Lower leg skin (tissue), 4 donors: ENCODE measurements at regions not wholly inside any gene's neighbourhood (a gene's known extent, or its start where the extent isn't known, plus 50 kb on each side); places are given as distances from the start of the nearest gene placed in this dataset.

ENCODE experiments used
- DNase-seq, 2 donors: peaks; one replicate each; pipeline ENCODE4 v3.0.0-alpha.2; 2019; ENCODE audit warnings: low spot score in 2 of 2
- H3K4me3 ChIP-seq: fragments of 200-600 bp; sonication (generic); 2 replicates; pipeline ENCODE4 v1.5.1; 2017; ENCODE audit warnings: mild to moderate bottlenecking, low read depth; ENCODE audit not compliant: poor library complexity, severe bottlenecking
- CTCF ChIP-seq, 3 donors: fragments of 450-650 bp; IDR thresholded peaks; one replicate each; pipeline ENCODE4 v1.5.1; 2016; ENCODE audit warnings: antibody characterized with exemption in 3 of 3, mild to moderate bottlenecking in 3 of 3, moderate library complexity in 2 of 3
- POLR2A ChIP-seq, 2 donors: fragments of 450-650 bp; IDR thresholded peaks; one replicate each; pipeline ENCODE4 v1.6.1; 2016 to 2017; ENCODE audit warnings: antibody characterized with exemption in 2 of 2, mild to moderate bottlenecking in 1 of 2, moderate library complexity in 1 of 2
- WGBS, 2 donors: methylation state at CpG; one replicate each; pipeline ENCODE4 v1.1.5; 2018; 5-methylcytosine and 5-hydroxymethylcytosine counted together
- intact Hi-C: fragments of 100-400 bp; cut with DNase I; formaldehyde crosslinking; loops from one replicate; pipeline ENCODE4 v1.15.0; 2023; ENCODE audit warnings: low total_unique reads

- 92 to 96% methylated on average over 7 of the region's 7 CpGs for WGBS, 2 donors
- TF ChIP-seq CTCF (IDR thresholded peaks at IDR 0.05): no peak
- no peak for TF ChIP-seq POLR2A (IDR thresholded peaks at IDR 0.05)
- DNase-seq: no peak
- intact Hi-C loops: loop anchor here (10.0 kb wide), 1 partner anchor 178 kb away; no protein-coding TSS in a partner anchor
- H3K4me3 ChIP-seq: no peak overlapping the region
Observed at GRCh38 chr11:123306531-123306930, 111.5 kb upstream of the CLMP start.

DNA sequence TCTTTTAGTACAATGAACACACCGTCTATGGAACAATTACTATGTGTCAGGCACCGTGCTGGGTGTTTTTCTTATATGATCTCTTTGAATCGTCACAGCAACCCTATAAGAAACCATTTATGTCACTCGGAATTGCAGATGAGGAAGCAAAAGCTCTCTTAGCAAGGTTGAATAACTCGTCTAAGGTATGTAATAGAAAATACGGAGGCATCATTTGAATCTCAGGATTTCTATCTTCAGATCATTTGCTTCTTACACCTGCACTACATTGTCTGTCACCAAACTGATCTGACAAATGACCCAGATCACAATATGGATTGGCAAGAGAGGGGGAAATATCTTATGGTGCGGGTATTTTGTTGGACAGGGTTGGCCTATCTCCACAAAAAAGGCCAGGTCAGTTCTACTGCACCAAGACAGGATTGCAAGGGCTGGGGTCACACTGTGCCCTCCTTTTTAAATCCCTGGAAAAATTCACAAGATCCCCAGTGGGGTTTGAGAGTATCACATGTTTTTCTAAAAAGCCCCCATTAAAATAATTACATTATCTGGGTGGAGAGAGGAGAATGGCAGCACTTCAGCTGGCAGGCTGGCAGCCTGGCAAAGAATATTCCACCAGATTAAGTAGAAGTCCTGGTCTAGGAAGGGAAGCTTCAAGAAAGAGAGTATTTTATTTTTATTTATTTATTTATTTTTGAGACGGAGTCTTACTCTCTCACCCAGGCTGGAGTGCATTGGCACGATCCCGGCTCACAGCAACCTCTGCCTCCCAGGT, 110.7 kb upstream of the CLMP start:
- intact Hi-C loops: loop anchor here (10.0 kb wide), 1 partner anchor 179 kb away; no protein-coding TSS in a partner anchor
- WGBS, 2 donors: 91 to 94% methylated on average over 10 of the region's 10 CpGs
- TF ChIP-seq POLR2A (IDR thresholded peaks at IDR 0.05): no peak
- TF ChIP-seq CTCF (IDR thresholded peaks at IDR 0.05): no peak
- H3K4me3 ChIP-seq: no peak overlapping the region
- DNase-seq: no peak

DNA sequence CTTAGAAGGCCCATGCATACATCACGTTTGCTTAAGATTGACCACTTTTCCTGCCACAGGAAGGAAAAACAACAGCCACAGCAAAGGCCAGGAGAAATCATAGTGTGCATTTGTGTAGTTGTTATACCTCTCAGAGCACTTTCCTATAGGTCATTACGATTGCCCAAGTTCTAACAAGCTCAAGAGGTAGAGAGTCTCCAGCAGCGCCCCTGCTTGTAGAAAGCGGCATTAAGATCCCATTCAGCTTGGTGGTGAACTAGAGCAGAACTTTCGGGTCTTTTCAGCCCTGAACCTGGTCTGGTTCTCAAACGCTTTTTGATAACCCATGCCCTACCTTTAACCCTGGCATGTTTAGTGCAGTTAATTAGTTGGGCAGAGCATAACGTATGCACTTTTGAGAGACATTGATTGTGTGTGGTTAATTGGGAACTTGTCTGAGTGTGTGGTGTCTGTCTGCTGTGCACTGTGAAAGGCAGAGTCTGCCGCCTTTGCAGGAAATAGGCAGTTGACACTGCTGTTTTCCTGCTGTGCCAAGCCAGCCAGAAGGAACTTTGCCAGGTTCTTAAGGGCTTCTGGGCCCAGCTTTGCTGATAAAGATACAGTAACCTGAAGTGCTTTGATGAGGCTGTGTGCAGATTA, 109.9 kb upstream of the CLMP start:
- DNase-seq: no peak
- intact Hi-C loops: loop anchor here (10.0 kb wide), 1 partner anchor 180 kb away; no protein-coding TSS in a partner anchor
- WGBS, 2 donors: 66 to 71% methylated on average over 8 of the region's 8 CpGs
- no peak for TF ChIP-seq POLR2A (IDR thresholded peaks at IDR 0.05)
- TF ChIP-seq CTCF (IDR thresholded peaks at IDR 0.05): no peak
- H3K4me3 ChIP-seq: no peak overlapping the region

- DNase-seq: no peak
- 81 to 85% methylated on average over 6 of the region's 6 CpGs for WGBS, 2 donors
- TF ChIP-seq CTCF (IDR thresholded peaks at IDR 0.05): no peak
- no peak for TF ChIP-seq POLR2A (IDR thresholded peaks at IDR 0.05)
- intact Hi-C loops: loop anchor here (10.0 kb wide), 1 partner anchor 181 kb away; no protein-coding TSS in a partner anchor
- H3K4me3 ChIP-seq: no peak overlapping the region
Observed at GRCh38 chr11:123303924-123304323, 108.9 kb upstream of the CLMP start.

DNA sequence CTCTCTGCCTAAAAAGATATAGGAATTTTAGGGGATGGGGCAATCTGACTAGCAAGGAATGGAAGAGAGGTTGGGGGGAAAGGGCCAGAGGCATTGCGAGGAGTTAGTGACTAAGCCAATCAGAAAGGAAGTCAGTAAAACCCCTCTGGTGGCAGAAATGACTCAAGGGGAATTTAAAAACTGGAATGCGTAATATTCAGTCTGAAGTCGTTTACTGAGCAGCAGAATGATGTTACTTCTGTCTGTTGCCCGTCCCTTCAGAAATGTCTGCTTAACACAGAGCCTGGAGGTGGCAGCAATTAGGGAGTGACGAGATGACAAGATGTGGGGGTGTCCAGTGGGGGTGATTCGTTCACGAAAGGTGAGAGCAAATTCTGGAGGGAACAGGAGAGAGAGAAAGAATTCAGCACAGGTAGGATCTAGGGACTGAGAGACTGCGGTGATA, 107.7 kb upstream of the CLMP start:
- intact Hi-C loops: loop anchor here (10.0 kb wide), 1 partner anchor 182 kb away; no protein-coding TSS in a partner anchor
- no peak for DNase-seq
- H3K4me3 ChIP-seq: no peak overlapping the region
- TF ChIP-seq POLR2A (IDR thresholded peaks at IDR 0.05) (no peak), CTCF (IDR thresholded peaks at IDR 0.05) (no peak)
- WGBS, 2 donors: 44 to 50% methylated on average over 8 of the region's 8 CpGs
